CD14-positive monocyte (primary cell): ENCODE measurements at regions not wholly inside any gene's neighbourhood (a gene's known extent, or its start where the extent isn't known, plus 50 kb on each side); places are given as distances from the start of the nearest gene placed in this dataset.

ENCODE experiments used
- DNase-seq, 3 donors: peaks; one replicate each; pipeline ENCODE4 v3.0.0-alpha.2; 2011 to 2022
- H2AFZ ChIP-seq: 2 replicates; pipeline ENCODE4 v1.6.0; 2012; ENCODE audit warnings: mild to moderate bottlenecking, low read depth, low read length, inconsistent platforms; ENCODE audit not compliant: insufficient read depth, poor library complexity, severe bottlenecking
- H3K27ac ChIP-seq, 2 donors: 1 replicate in 1 of 2; 2 replicates in 1 of 2; pipeline ENCODE4 v1.5.1; 2012 to 2013; ENCODE audit warnings: low read length in 2 of 2, control low read depth in 1 of 2, inconsistent platforms in 1 of 2, low read depth in 1 of 2, mild to moderate bottlenecking in 1 of 2
- H3K27me3 ChIP-seq, 2 donors: one replicate each; pipeline versions ENCODE4 v1.6.0 to v1.6.1; 2011 to 2013; ENCODE audit warnings: low read length in 2 of 2; ENCODE audit not compliant: control insufficient read depth in 2 of 2, insufficient read depth in 2 of 2
- H3K36me3 ChIP-seq, 2 donors: replicated peaks in 1 of 2; 1 replicate in 1 of 2; 2 replicates in 1 of 2; pipeline versions ENCODE4 v1.5.1 to v1.6.1; 2012 to 2013; ENCODE audit warnings: low read length in 2 of 2, control low read depth in 1 of 2, inconsistent platforms in 1 of 2, mild to moderate bottlenecking in 1 of 2; ENCODE audit not compliant: insufficient read depth in 2 of 2, control insufficient read depth in 1 of 2
- H3K4me1 ChIP-seq, 2 donors: 1 replicate in 1 of 2; 2 replicates in 1 of 2; pipeline versions ENCODE4 v1.5.1 to v1.6.1; 2012 to 2013; ENCODE audit warnings: low read length in 2 of 2, control low read depth in 1 of 2, inconsistent platforms in 1 of 2, mild to moderate bottlenecking in 1 of 2, moderate library complexity in 1 of 2; ENCODE audit not compliant: insufficient read depth in 2 of 2, control insufficient read depth in 1 of 2
- H3K4me2 ChIP-seq: replicated peaks from 2 replicates; pipeline ENCODE3; 2012; ENCODE audit warnings: low read length, moderate library complexity, mild to moderate bottlenecking; ENCODE audit not compliant: poor library complexity, severe bottlenecking; ENCODE audit errors: extremely low read depth
- H3K4me3 ChIP-seq, 3 experiments: fragments of 200-600 bp in 1 of 3; sonication (generic) in 1 of 3; replicated peaks in 1 of 3; 1 replicate in 2 of 3; 2 replicates in 1 of 3; pipeline ENCODE4 v1.5.1; 2011 to 2013; ENCODE audit warnings: low read length in 3 of 3, mild to moderate bottlenecking in 3 of 3, control low read depth in 2 of 3, low read depth in 2 of 3, inconsistent platforms in 1 of 3, moderate library complexity in 1 of 3
- H3K79me2 ChIP-seq: 2 replicates; pipeline ENCODE4 v1.6.0; 2012; ENCODE audit warnings: mild to moderate bottlenecking, control low read depth, inconsistent platforms, low read length, moderate library complexity; ENCODE audit not compliant: insufficient read depth
- H3K9ac ChIP-seq: 2 replicates; pipeline ENCODE4 v1.6.0; 2017; ENCODE audit warnings: low read length, mild to moderate bottlenecking; ENCODE audit not compliant: insufficient read depth, poor library complexity, severe bottlenecking
- H3K9me3 ChIP-seq, 2 donors: replicated peaks in 1 of 2; 1 replicate in 1 of 2; 2 replicates in 1 of 2; pipeline versions ENCODE4 v1.5.1 to v1.6.1; 2012 to 2013; ENCODE audit warnings: low read length in 2 of 2, control low read depth in 1 of 2; ENCODE audit not compliant: control insufficient read depth in 1 of 2, insufficient read depth in 1 of 2
- H4K20me1 ChIP-seq: 2 replicates; pipeline ENCODE4 v1.6.0; 2012; ENCODE audit warnings: mild to moderate bottlenecking, low read length, control low read depth, moderate library complexity; ENCODE audit not compliant: insufficient read depth
- H3K27ac Mint-ChIP-seq, 7 donors: one replicate each; pipeline ENCODE4 v1.8.0; 2020; ENCODE audit warnings: mild to moderate bottlenecking in 7 of 7, mixed read lengths in 7 of 7, moderate library complexity in 6 of 7, inconsistent platforms in 2 of 7
- H3K27me3 Mint-ChIP-seq, 3 donors: one replicate each; pipeline ENCODE4 v1.8.0; 2021 to 2022; ENCODE audit warnings: low read depth in 3 of 3, mild to moderate bottlenecking in 3 of 3, mixed read lengths in 3 of 3, moderate library complexity in 3 of 3, inconsistent platforms in 1 of 3
- H3K36me3 Mint-ChIP-seq, 2 donors: one replicate each; pipeline ENCODE4 v1.8.0; 2020; ENCODE audit warnings: mixed read lengths in 2 of 2, inconsistent platforms in 1 of 2, mild to moderate bottlenecking in 1 of 2
- H3K4me1 Mint-ChIP-seq: one replicate; pipeline ENCODE4 v1.8.0; 2020; ENCODE audit warnings: mild to moderate bottlenecking, mixed read lengths
- H3K4me3 Mint-ChIP-seq, 2 donors: one replicate each; pipeline ENCODE4 v1.8.0; 2020; ENCODE audit warnings: mild to moderate bottlenecking in 2 of 2, mixed read lengths in 2 of 2, moderate library complexity in 1 of 2
- H3K9me3 Mint-ChIP-seq, 7 donors: one replicate each; pipeline ENCODE4 v1.8.0; 2020 to 2022; ENCODE audit warnings: mixed read lengths in 7 of 7, mild to moderate bottlenecking in 6 of 7, moderate library complexity in 6 of 7, inconsistent platforms in 2 of 7
- CTCF ChIP-seq: fragments of 200-600 bp; IDR thresholded peaks from one replicate; pipeline ENCODE4 v1.8.0; 2022; ENCODE audit warnings: antibody characterized with exemption, mild to moderate bottlenecking
- WGBS: methylation state at CpG from one replicate; pipeline ENCODE4 v1.1.5; 2013; ENCODE audit warnings: missing lambda C conversion rate; ENCODE audit not compliant: insufficient coverage; 5-methylcytosine and 5-hydroxymethylcytosine counted together
- intact Hi-C, 2 donors: fragments of 100-400 bp; cut with micrococcal nuclease; formaldehyde crosslinking; loops; one replicate each; pipeline versions ENCODE4 v1.15.0 to v1.15.1; 2023

- H3K4me3 ChIP-seq: no peak overlapping the region
- intact Hi-C loops: no loop called here
- no peaks in the 10 kb centered on the region for H3K27me3 ChIP-seq
- no peaks in the 10 kb centered on the region for H4K20me1 ChIP-seq
- peaks cover 2 to 5% (median 4%) of the 10 kb centered on the region in 7 donors for H3K9me3 Mint-ChIP-seq
- no peaks in the 10 kb centered on the region for H3K36me3 Mint-ChIP-seq
- no peaks in the 10 kb centered on the region for H3K36me3 ChIP-seq
- no peaks in the 10 kb centered on the region for H3K4me1 Mint-ChIP-seq
- no peak overlapping the region for H3K4me2 ChIP-seq
- no peak overlapping the region for H3K27ac Mint-ChIP-seq
- 18% methylated on average over 2 of the region's 2 CpGs for WGBS
- H3K27ac ChIP-seq: no peak overlapping the region
- H3K4me1 ChIP-seq: no peaks in the 10 kb centered on the region
- H2AFZ ChIP-seq: no peak overlapping the region
- no peaks in the 10 kb centered on the region for H3K79me2 ChIP-seq
- H3K9ac ChIP-seq: no peak overlapping the region
- H3K4me3 Mint-ChIP-seq: no peak overlapping the region
- no peak for TF ChIP-seq CTCF
- no peak for DNase-seq
- H3K9me3 ChIP-seq: peaks cover 0 to 5% of the 10 kb centered on the region in 2 donors
- H3K27me3 Mint-ChIP-seq: peaks cover 0 to 1% (median 0%) of the 10 kb centered on the region in 3 donors
Observed at GRCh38 chr1:69483246-69483645, 84.5 kb upstream of the LRRC7 start.

GRCh38 chr1:69485616-69486015, 82.1 kb upstream of the LRRC7 start:
- H3K36me3 ChIP-seq: no peaks in the 10 kb centered on the region
- H3K27ac Mint-ChIP-seq: no peak overlapping the region
- H3K27ac ChIP-seq: no peak overlapping the region
- no CpG with 5 or more reads among the region's 1 CpG for WGBS
- H3K27me3 Mint-ChIP-seq: no peaks in the 10 kb centered on the region
- H3K4me2 ChIP-seq: no peak overlapping the region
- H3K27me3 ChIP-seq: no peaks in the 10 kb centered on the region
- H3K4me3 ChIP-seq: no peak overlapping the region
- no peak overlapping the region for H3K4me3 Mint-ChIP-seq
- no peak for DNase-seq
- no peaks in the 10 kb centered on the region for H3K4me1 Mint-ChIP-seq
- H2AFZ ChIP-seq: no peak overlapping the region
- no peak for TF ChIP-seq CTCF
- H3K36me3 Mint-ChIP-seq: no peaks in the 10 kb centered on the region
- no peaks in the 10 kb centered on the region for H4K20me1 ChIP-seq
- H3K79me2 ChIP-seq: no peaks in the 10 kb centered on the region
- no peak overlapping the region for H3K9ac ChIP-seq
- H3K9me3 ChIP-seq: peaks cover 0 to 5% of the 10 kb centered on the region in 2 donors
- peaks cover 2 to 9% (median 4%) of the 10 kb centered on the region in 7 donors for H3K9me3 Mint-ChIP-seq
- H3K4me1 ChIP-seq: no peaks in the 10 kb centered on the region
- intact Hi-C loops: no loop called here
